Vagina (tissue), 2 donors: ENCODE measurements at regions not wholly inside any gene's neighbourhood (a gene's known extent, or its start where the extent isn't known, plus 50 kb on each side); places are given as distances from the start of the nearest gene placed in this dataset.
"Not testable (repeated sequence)": the region's sequence is repeated elsewhere in the genome, so short reads cannot be mapped to it uniquely, and the experiment has no call there.

Experiments
- DNase-seq, 2 donors: peaks; one replicate each; pipeline ENCODE4 v3.0.0-alpha.2; 2017; ENCODE audit errors: extremely low spot score in 2 of 2
- H3K27ac ChIP-seq: fragments of 200-600 bp; sonication (generic); one replicate; pipeline ENCODE4 v1.5.1; 2019
- H3K27me3 ChIP-seq: fragments of 200-600 bp; sonication (generic); one replicate; pipeline ENCODE4 v1.5.1; 2019
- H3K36me3 ChIP-seq, 2 donors: fragments of 200-600 bp; sonication (generic); one replicate each; pipeline ENCODE4 v1.5.1; 2017 to 2019
- H3K4me1 ChIP-seq: fragments of 200-600 bp; sonication (generic); one replicate; pipeline ENCODE4 v1.5.1; 2019
- H3K4me3 ChIP-seq, 2 donors: fragments of 200-600 bp; sonication (generic); 1 replicate in 1 of 2; 2 replicates in 1 of 2; pipeline ENCODE4 v1.5.1; 2016 to 2019
- H3K9me3 ChIP-seq: fragments of 200-600 bp; sonication (generic); one replicate; pipeline ENCODE4 v1.5.1; 2019
- CTCF ChIP-seq, 3 experiments: fragments of 450-650 bp in 2 of 3; fragments of 200-600 bp in 1 of 3; sonication (generic) in 1 of 3; IDR thresholded peaks; one replicate each; pipeline ENCODE4 v1.5.1; 2017 to 2019; ENCODE audit warnings: antibody characterized with exemption in 3 of 3, mild to moderate bottlenecking in 2 of 3, moderate library complexity in 2 of 3
- POLR2A ChIP-seq, 2 donors: fragments of 450-650 bp; IDR thresholded peaks; one replicate each; pipeline ENCODE4 v1.6.1; 2017; ENCODE audit warnings: antibody characterized with exemption in 2 of 2, mild to moderate bottlenecking in 2 of 2, moderate library complexity in 2 of 2
- POLR2AphosphoS5 ChIP-seq, 2 donors: sonication (generic); formaldehyde crosslinking; IDR thresholded peaks; one replicate each; pipeline ENCODE4 v1.9.0; 2017; ENCODE audit warnings: antibody characterized with exemption in 2 of 2, mild to moderate bottlenecking in 2 of 2, low read depth in 1 of 2; ENCODE audit not compliant: insufficient read depth in 1 of 2
- intact Hi-C: fragments of 100-400 bp; cut with DNase I; formaldehyde crosslinking; loops from one replicate; pipeline ENCODE4 v1.15.1; 2023

GRCh38 chr6:84998223-84998622 is 233.8 kb upstream of the TBX18 start:
- H3K36me3 ChIP-seq = no peaks in the 10 kb centered on the region
- no peak for DNase-seq
- H3K9me3 ChIP-seq = no peaks in the 10 kb centered on the region
- intact Hi-C loops = no loop called here
- no peaks in the 10 kb centered on the region for H3K4me1 ChIP-seq
- H3K27me3 ChIP-seq = no peaks in the 10 kb centered on the region
- H3K4me3 ChIP-seq = no peak overlapping the region
- TF ChIP-seq POLR2AphosphoS5 (IDR thresholded peaks at IDR 0.05; ENCODE audit: insufficient read depth in 1 of 2, low read depth in 1 of 2) (no peak), POLR2A (IDR thresholded peaks at IDR 0.05) (no peak), CTCF (IDR thresholded peaks at IDR 0.05) (no peak)
- H3K27ac ChIP-seq = no peak overlapping the region

- H3K36me3 ChIP-seq, H3K4me3 ChIP-seq, H3K27ac ChIP-seq, H3K4me1 ChIP-seq, DNase-seq, H3K27me3 ChIP-seq, H3K9me3 ChIP-seq, intact Hi-C loops: not testable (repeated sequence)
These were observed 224.4 kb upstream of the TBX18 start for GRCh38 chr6:84988766-84989165.

GRCh38 chr6:84985490-84985889 is 221.1 kb upstream of the TBX18 start:
- H3K27ac ChIP-seq, H3K27me3 ChIP-seq, H3K9me3 ChIP-seq, H3K4me1 ChIP-seq, H3K4me3 ChIP-seq, intact Hi-C loops, H3K36me3 ChIP-seq, DNase-seq: not testable (repeated sequence)

GRCh38 chr6:84979541-84979940 is 215.1 kb upstream of the TBX18 start:
- Histone ChIP-seq H3K4me3 (no peak overlapping the region), H3K9me3 (no peaks in the 10 kb centered on the region), H3K4me1 (no peaks in the 10 kb centered on the region), H3K36me3 (no peaks in the 10 kb centered on the region), H3K27me3 (no peaks in the 10 kb centered on the region), H3K27ac (no peak overlapping the region)
- DNase-seq = no peak
- intact Hi-C loops = loop anchor here (10.0 kb wide), 1 partner anchor 1895 kb away; no protein-coding TSS in a partner anchor
- TF ChIP-seq POLR2AphosphoS5 (IDR thresholded peaks at IDR 0.05; ENCODE audit: insufficient read depth in 1 of 2, low read depth in 1 of 2) (no peak), CTCF (IDR thresholded peaks at IDR 0.05) (no peak)

- DNase-seq = no peak
- Histone ChIP-seq H3K36me3 (no peaks in the 10 kb centered on the region), H3K4me1 (no peaks in the 10 kb centered on the region), H3K4me3 (no peak overlapping the region), H3K9me3 (no peaks in the 10 kb centered on the region), H3K27me3 (no peaks in the 10 kb centered on the region), H3K27ac (no peak overlapping the region)
- TF ChIP-seq POLR2A (IDR thresholded peaks at IDR 0.05) (no peak), POLR2AphosphoS5 (IDR thresholded peaks at IDR 0.05; ENCODE audit: insufficient read depth in 1 of 2, low read depth in 1 of 2) (no peak), CTCF (IDR thresholded peaks at IDR 0.05) (no peak)
- intact Hi-C loops = loop anchor here (10.0 kb wide), 1 partner anchor 1893 kb away; no protein-coding TSS in a partner anchor
These were observed 212.9 kb upstream of the TBX18 start for GRCh38 chr6:84977363-84977705.

GRCh38 chr6:84976526-84977362 is 212.3 kb upstream of the TBX18 start:
- Histone ChIP-seq H3K4me3 (no peak overlapping the region), H3K36me3 (no peaks in the 10 kb centered on the region), H3K27me3 (no peaks in the 10 kb centered on the region), H3K9me3 (no peaks in the 10 kb centered on the region), H3K27ac (no peak overlapping the region), H3K4me1 (no peaks in the 10 kb centered on the region)
- DNase-seq = no peak
- TF ChIP-seq CTCF (IDR thresholded peaks at IDR 0.05) = no peak
- no peak for TF ChIP-seq POLR2AphosphoS5 (IDR thresholded peaks at IDR 0.05; ENCODE audit: insufficient read depth in 1 of 2, low read depth in 1 of 2)
- TF ChIP-seq POLR2A (IDR thresholded peaks at IDR 0.05) = no peak
- intact Hi-C loops = loop anchor here (10.0 kb wide), 1 partner anchor 1892 kb away; no protein-coding TSS in a partner anchor
